Endothelial cell of umbilical vein (primary cell): ENCODE measurements at regions not wholly inside any gene's neighbourhood (a gene's known extent, or its start where the extent isn't known, plus 50 kb on each side); places are given as distances from the start of the nearest gene placed in this dataset.

Experiments
- EZH2 ChIP-seq: IDR thresholded peaks from 2 replicates; pipeline ENCODE4 v1.6.1; 2012; ENCODE audit warnings: borderline replicate concordance, low read depth, mild to moderate bottlenecking, moderate library complexity, low read length, inconsistent platforms; ENCODE audit not compliant: severe bottlenecking
- GATA2 ChIP-seq: IDR thresholded peaks from 2 replicates; pipeline ENCODE4 v1.7.0; 2011; ENCODE audit warnings: low read depth, mild to moderate bottlenecking, moderate library complexity, mixed read lengths, low read length; ENCODE audit not compliant: insufficient read length, insufficient read depth
- POLR2A ChIP-seq: IDR thresholded peaks from 2 replicates; pipeline ENCODE4 v1.6.1; 2012; ENCODE audit warnings: low read depth, mild to moderate bottlenecking, control low read depth, low read length
- POLR2AphosphoS5 ChIP-seq: IDR thresholded peaks from 2 replicates; pipeline ENCODE4 v1.6.1; 2012; ENCODE audit warnings: low read depth, mild to moderate bottlenecking, control low read depth, low read length, moderate library complexity; ENCODE audit not compliant: insufficient read depth
- TF ChIP-seq, protein P1 (sequence below), 2 donors: IDR thresholded peaks; 1 replicate in 1 of 2; 2 replicates in 1 of 2; pipeline ENCODE4 v1.5.1; 2011; ENCODE audit warnings: low read length in 2 of 2, mild to moderate bottlenecking in 2 of 2, moderate library complexity in 2 of 2, control low read depth in 1 of 2, inconsistent platforms in 1 of 2, low read depth in 1 of 2; ENCODE audit not compliant: insufficient read depth in 1 of 2; ENCODE audit errors: extremely low read depth in 1 of 2

DNA sequence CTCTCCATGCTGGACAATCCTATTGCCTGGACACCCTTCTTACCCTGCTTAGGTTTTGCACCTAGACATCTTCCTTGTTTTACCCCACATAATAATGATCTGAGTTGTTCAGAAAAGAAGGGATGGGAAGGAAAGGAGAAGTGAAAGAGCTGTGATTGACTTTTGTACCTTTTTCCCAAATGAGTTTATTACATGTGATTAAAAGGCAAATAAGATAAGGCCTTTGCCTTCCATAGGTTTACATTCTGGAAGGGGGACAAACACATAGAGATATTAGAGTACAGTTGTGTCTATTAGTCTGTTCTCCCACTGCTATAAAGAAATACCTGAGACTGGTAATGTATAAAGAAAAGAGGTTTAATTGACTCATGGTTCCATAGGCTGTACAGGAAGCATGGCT is 67.1 kb upstream of the RIOK2 start:
- TF ChIP-seq EZH2 (no peak), POLR2A (no peak), POLR2AphosphoS5 (no peak), GATA2 (no peak)
- TF ChIP-seq, protein P1, sequence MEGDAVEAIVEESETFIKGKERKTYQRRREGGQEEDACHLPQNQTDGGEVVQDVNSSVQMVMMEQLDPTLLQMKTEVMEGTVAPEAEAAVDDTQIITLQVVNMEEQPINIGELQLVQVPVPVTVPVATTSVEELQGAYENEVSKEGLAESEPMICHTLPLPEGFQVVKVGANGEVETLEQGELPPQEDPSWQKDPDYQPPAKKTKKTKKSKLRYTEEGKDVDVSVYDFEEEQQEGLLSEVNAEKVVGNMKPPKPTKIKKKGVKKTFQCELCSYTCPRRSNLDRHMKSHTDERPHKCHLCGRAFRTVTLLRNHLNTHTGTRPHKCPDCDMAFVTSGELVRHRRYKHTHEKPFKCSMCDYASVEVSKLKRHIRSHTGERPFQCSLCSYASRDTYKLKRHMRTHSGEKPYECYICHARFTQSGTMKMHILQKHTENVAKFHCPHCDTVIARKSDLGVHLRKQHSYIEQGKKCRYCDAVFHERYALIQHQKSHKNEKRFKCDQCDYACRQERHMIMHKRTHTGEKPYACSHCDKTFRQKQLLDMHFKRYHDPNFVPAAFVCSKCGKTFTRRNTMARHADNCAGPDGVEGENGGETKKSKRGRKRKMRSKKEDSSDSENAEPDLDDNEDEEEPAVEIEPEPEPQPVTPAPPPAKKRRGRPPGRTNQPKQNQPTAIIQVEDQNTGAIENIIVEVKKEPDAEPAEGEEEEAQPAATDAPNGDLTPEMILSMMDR (IDR thresholded peaks at IDR 0.05; ENCODE audit: extremely low read depth in 1 of 2, insufficient read depth in 1 of 2, low read depth in 1 of 2, low read length in 2 of 2), result no peak
